IMR-90 (cell line): ENCODE measurements at regions not wholly inside any gene's neighbourhood (a gene's known extent, or its start where the extent isn't known, plus 50 kb on each side); places are given as distances from the start of the nearest gene placed in this dataset.
A peak's percentile ranks its signal among the peaks of the same experiment; 100 is the strongest.

Source experiments
- ATAC-seq: fragments of 200-7000 bp; cut with Tn5 transposase; 2 replicates; pipeline ENCODE4 v1.9.1; 2020; ENCODE audit warnings: low read depth, mild to moderate bottlenecking, moderate library complexity
- BruUV-seq: library from RNA; stranded (reverse); fragments of 400-500 nt; replicated peaks from 2 replicates; lab custom pipeline; 2021; lab: Mats Ljungman, UMichigan
- CTCF ChIA-PET: fragments of 300-600 bp; formaldehyde crosslinking; extraction: SDS; loops from one replicate; lab custom pipeline; 2021; ENCODE audit warnings: antibody characterized with exemption; lab: Yijun Ruan, JAX
- POLR2A ChIA-PET: fragments of 300-600 bp; sonication (Branson Sonifier 250); formaldehyde crosslinking; loops from one replicate; lab custom pipeline; 2022; ENCODE audit warnings: antibody characterized with exemption; ENCODE audit not compliant: unreplicated experiment; lab: Charles Lee
- DNase-seq: peaks from one replicate; pipeline ENCODE4 v3.0.0; 2013
- H2AFZ ChIP-seq: replicated peaks from 2 replicates; pipeline ENCODE3; 2013; ENCODE audit warnings: low read length, mild to moderate bottlenecking; ENCODE audit not compliant: poor library complexity
- H2AK5ac ChIP-seq: 2 replicates; pipeline ENCODE4 v1.6.1; 2013; ENCODE audit warnings: low read depth, low read length, inconsistent platforms
- H2AK9ac ChIP-seq: replicated peaks from 2 replicates; pipeline ENCODE3; 2013; ENCODE audit warnings: mild to moderate bottlenecking, low read depth, low read length, moderate library complexity; ENCODE audit not compliant: poor library complexity
- H2BK120ac ChIP-seq: 2 replicates; pipeline ENCODE4 v1.6.1; 2013; ENCODE audit warnings: low read depth, low read length, inconsistent platforms
- H2BK15ac ChIP-seq: 3 replicates; pipeline ENCODE4 v1.6.1; 2013; ENCODE audit warnings: low read depth, low read length, inconsistent platforms
- H2BK20ac ChIP-seq: 2 replicates; pipeline ENCODE4 v1.6.1; 2013; ENCODE audit warnings: low read depth, mild to moderate bottlenecking, inconsistent platforms, low read length, moderate library complexity
- H2BK5ac ChIP-seq: 2 replicates; pipeline ENCODE4 v1.6.1; 2013; ENCODE audit warnings: mild to moderate bottlenecking, low read depth, low read length, inconsistent platforms; ENCODE audit not compliant: poor library complexity, severe bottlenecking
- H3K14ac ChIP-seq: replicated peaks from 2 replicates; pipeline ENCODE4 v1.6.1; 2013; ENCODE audit warnings: low read depth, low read length, inconsistent platforms
- H3K18ac ChIP-seq: 2 replicates; pipeline ENCODE4 v1.6.1; 2013; ENCODE audit warnings: low read depth, low read length, control low read depth
- H3K23ac ChIP-seq: 2 replicates; pipeline ENCODE4 v1.6.1; 2013; ENCODE audit warnings: low read depth, low read length, inconsistent platforms
- H3K27ac ChIP-seq: 2 replicates; pipeline ENCODE4 v1.5.1; 2013; ENCODE audit warnings: mild to moderate bottlenecking, control low read depth, low read length; ENCODE audit not compliant: insufficient read depth
- H3K27me3 ChIP-seq: 2 replicates; pipeline ENCODE4 v1.6.1; 2013; ENCODE audit warnings: low read length; ENCODE audit not compliant: control insufficient read depth, insufficient read depth
- H3K36me3 ChIP-seq: 2 replicates; pipeline ENCODE4 v1.6.1; 2013; ENCODE audit warnings: low read length, mixed read lengths; ENCODE audit not compliant: control insufficient read depth, insufficient read depth
- H3K4ac ChIP-seq: 2 replicates; pipeline ENCODE4 v1.6.1; 2013; ENCODE audit warnings: low read depth, low read length, inconsistent platforms
- H3K4me1 ChIP-seq: 2 replicates; pipeline ENCODE4 v1.6.1; 2013; ENCODE audit warnings: low read length, mixed read lengths; ENCODE audit not compliant: control insufficient read depth, insufficient read depth
- H3K4me2 ChIP-seq: 2 replicates; pipeline ENCODE4 v1.6.1; 2013; ENCODE audit warnings: low read depth, mild to moderate bottlenecking, control low read depth, low read length, moderate library complexity
- H3K4me3 ChIP-seq: 2 replicates; pipeline ENCODE4 v1.5.1; 2013; ENCODE audit warnings: low read depth, mild to moderate bottlenecking, control low read depth, low read length, moderate library complexity; ENCODE audit not compliant: insufficient read depth
- H3K56ac ChIP-seq: 2 replicates; pipeline ENCODE4 v1.6.1; 2013; ENCODE audit warnings: low read length, inconsistent platforms; ENCODE audit not compliant: insufficient read depth; ENCODE audit errors: extremely low read depth
- H3K79me1 ChIP-seq, 2 experiments: 2 replicates each; pipeline ENCODE4 v1.6.1; 2013; ENCODE audit warnings: low read length in 2 of 2, inconsistent platforms in 1 of 2, low read depth in 1 of 2
- H3K9ac ChIP-seq: 2 replicates; pipeline ENCODE4 v1.6.1; 2013; ENCODE audit warnings: low read depth, low read length, control low read depth
- H3K9me1 ChIP-seq: 2 replicates; pipeline ENCODE4 v1.6.1; 2013; ENCODE audit warnings: low read length, inconsistent platforms; ENCODE audit not compliant: insufficient read depth
- H3K9me3 ChIP-seq: 2 replicates; pipeline ENCODE4 v1.6.1; 2013; ENCODE audit warnings: low read length; ENCODE audit not compliant: control insufficient read depth, insufficient read depth
- H4K20me1 ChIP-seq: 2 replicates; pipeline ENCODE4 v1.6.1; 2013; ENCODE audit warnings: low read length, inconsistent platforms; ENCODE audit not compliant: insufficient read depth
- H4K5ac ChIP-seq: 2 replicates; pipeline ENCODE4 v1.6.1; 2013; ENCODE audit warnings: mild to moderate bottlenecking, low read depth, low read length, control low read depth
- H4K8ac ChIP-seq, 2 experiments: 2 replicates each; pipeline ENCODE4 v1.6.1; 2013; ENCODE audit warnings: low read depth in 2 of 2, low read length in 2 of 2, control low read depth in 1 of 2, inconsistent platforms in 1 of 2
- H4K91ac ChIP-seq: 2 replicates; pipeline ENCODE4 v1.6.1; 2013; ENCODE audit warnings: low read depth, low read length, inconsistent platforms; ENCODE audit not compliant: insufficient read depth
- BHLHE40 ChIP-seq: fragments of 150-350 bp; IDR thresholded peaks from 2 replicates; pipeline ENCODE4 v1.6.1; 2016; ENCODE audit warnings: mild to moderate bottlenecking, low read depth, low read length
- CEBPB ChIP-seq: IDR thresholded peaks from 2 replicates; pipeline ENCODE4 v1.6.1; 2012; ENCODE audit warnings: low read depth, low read length, improper control_type of control experiment
- CTCF ChIP-seq: conservative IDR thresholded peaks from 2 replicates; pipeline ENCODE4 v1.5.1; 2012; ENCODE audit warnings: mild to moderate bottlenecking, low read depth, low read length, improper control_type of control experiment
- ELK1 ChIP-seq: fragments of 150-350 bp; IDR thresholded peaks from 2 replicates; pipeline ENCODE4 v1.6.1; 2016; ENCODE audit warnings: low read depth, mild to moderate bottlenecking, low read length, moderate library complexity, borderline replicate concordance
- FOS ChIP-seq: fragments of 150-350 bp; IDR thresholded peaks from 2 replicates; pipeline ENCODE4 v1.6.1; 2016; ENCODE audit warnings: low read depth, low read length
- MAFK ChIP-seq: IDR thresholded peaks from 2 replicates; pipeline ENCODE4 v1.6.1; 2012; ENCODE audit warnings: low read depth, low read length, improper control_type of control experiment
- MAZ ChIP-seq: IDR thresholded peaks from 2 replicates; pipeline ENCODE4 v1.6.1; 2012; ENCODE audit warnings: low read depth, mild to moderate bottlenecking, low read length, improper control_type of control experiment, moderate library complexity, borderline replicate concordance
- MXI1 ChIP-seq: IDR thresholded peaks from 2 replicates; pipeline ENCODE4 v1.6.1; 2012; ENCODE audit warnings: low read depth, mild to moderate bottlenecking, low read length, moderate library complexity, borderline replicate concordance
- NFE2L2 ChIP-seq: fragments of 150-350 bp; IDR thresholded peaks from 2 replicates; pipeline ENCODE4 v1.6.1; 2016; ENCODE audit warnings: low read depth, mild to moderate bottlenecking, low read length
- POLR2A ChIP-seq: IDR thresholded peaks from 2 replicates; pipeline ENCODE4 v1.6.1; 2012; ENCODE audit warnings: mild to moderate bottlenecking, low read depth, low read length
- RAD21 ChIP-seq: IDR thresholded peaks from 2 replicates; pipeline ENCODE4 v1.6.1; 2012; ENCODE audit warnings: low read length, improper control_type of control experiment
- RCOR1 ChIP-seq: IDR thresholded peaks from 2 replicates; pipeline ENCODE4 v1.6.1; 2012; ENCODE audit warnings: mild to moderate bottlenecking, low read length, improper control_type of control experiment; ENCODE audit not compliant: insufficient replicate concordance
- RFX5 ChIP-seq: IDR thresholded peaks from 2 replicates; pipeline ENCODE4 v1.8.0; 2012; ENCODE audit warnings: low read depth, mild to moderate bottlenecking, low read length, moderate library complexity
- SMC3 ChIP-seq: fragments of 150-350 bp; IDR thresholded peaks from 2 replicates; pipeline ENCODE4 v1.6.1; 2016; ENCODE audit warnings: low read depth, mild to moderate bottlenecking, antibody characterized with exemption, low read length, moderate library complexity
- WGBS, 2 experiments: methylation state at CpG; one replicate each; pipeline versions ENCODE4 v1.1.5 to v1.1.7; 2013; ENCODE audit warnings: missing lambda C conversion rate in 2 of 2; ENCODE audit not compliant: insufficient read length in 1 of 2; ENCODE audit errors: extremely low coverage in 2 of 2; 5-methylcytosine and 5-hydroxymethylcytosine counted together
- dilution Hi-C: fragments of 300-500 bp; cut with HindIII; formaldehyde crosslinking; loops from one replicate; pipeline ENCODE4 v1.14.3; 2018; ENCODE audit warnings: low sequenced_read_pairs; ENCODE audit not compliant: unreplicated experiment
- in situ Hi-C: fragments of 300-500 bp; cut with MboI; formaldehyde crosslinking; loops from 3 replicates; pipeline ENCODE4 v1.14.3; 2019; ENCODE audit warnings: low sequenced_read_pairs, inconsistent platforms, mixed read lengths
- intact Hi-C: fragments of 100-400 bp; cut with micrococcal nuclease; formaldehyde crosslinking; loops from 2 replicates; pipeline ENCODE4 v1.10.0; 2022
- TF ChIP-seq, protein P1 (sequence below): fragments of 150-350 bp; IDR thresholded peaks from 2 replicates; pipeline ENCODE4 v1.6.1; 2017; ENCODE audit warnings: mild to moderate bottlenecking, antibody characterized with exemption, low read length, low read depth

GRCh38 chrX:137427426-137427778, 138.5 kb upstream of the ZIC3 start:
- no peak overlapping the region; the same call in 1 of the 2 replicates for H3K4me3 ChIP-seq
- H2BK20ac ChIP-seq, result no peak overlapping the region
- H2BK5ac ChIP-seq, result no peak overlapping the region
- H3K18ac ChIP-seq, result no peak overlapping the region
- ATAC-seq (no peak), DNase-seq (no peak)
- no peak overlapping the region for H3K9ac ChIP-seq
- peak overlapping the region; percentile 61; the same call in 1 of the 2 replicates for H3K4me2 ChIP-seq
- 69% methylated on average over 3 of the region's 20 CpGs; no CpG with 5 or more reads in 1 of the 2 experiments for WGBS, 2 experiments
- no peak overlapping the region for H4K5ac ChIP-seq
- H2BK120ac ChIP-seq, result no peak overlapping the region
- no peaks in the 10 kb centered on the region for H4K20me1 ChIP-seq
- H3K79me1 ChIP-seq, result no peaks in the 10 kb centered on the region
- no peaks in the 10 kb centered on the region for H3K36me3 ChIP-seq
- peaks cover 8% of the 10 kb centered on the region; the same call in 1 of the 2 replicates for H3K9me3 ChIP-seq
- dilution Hi-C loops (no loop called here), intact Hi-C loops (no loop called here), in situ Hi-C loops (no loop called here)
- H2AFZ ChIP-seq, result no peak overlapping the region
- H2AK5ac ChIP-seq, result no peak overlapping the region
- H3K23ac ChIP-seq, result no peak overlapping the region
- BruUV-seq, result no TSS peak
- TF ChIP-seq, protein P1, sequence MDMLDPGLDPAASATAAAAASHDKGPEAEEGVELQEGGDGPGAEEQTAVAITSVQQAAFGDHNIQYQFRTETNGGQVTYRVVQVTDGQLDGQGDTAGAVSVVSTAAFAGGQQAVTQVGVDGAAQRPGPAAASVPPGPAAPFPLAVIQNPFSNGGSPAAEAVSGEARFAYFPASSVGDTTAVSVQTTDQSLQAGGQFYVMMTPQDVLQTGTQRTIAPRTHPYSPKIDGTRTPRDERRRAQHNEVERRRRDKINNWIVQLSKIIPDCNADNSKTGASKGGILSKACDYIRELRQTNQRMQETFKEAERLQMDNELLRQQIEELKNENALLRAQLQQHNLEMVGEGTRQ, result no peak
- TF ChIP-seq CTCF (no peak), MAFK (no peak), MXI1 (no peak), RCOR1 (no peak), RAD21 (no peak), RFX5 (no peak), MAZ (no peak), NFE2L2 (no peak), ELK1 (no peak), POLR2A (no peak), FOS (no peak), CEBPB (no peak), SMC3 (no peak), BHLHE40 (no peak)
- no peak overlapping the region for H4K91ac ChIP-seq
- peaks cover 17% of the 10 kb centered on the region for H3K27me3 ChIP-seq
- no peaks in the 10 kb centered on the region for H3K9me1 ChIP-seq
- no peak overlapping the region for H4K8ac ChIP-seq
- no peak overlapping the region for H2AK9ac ChIP-seq
- no peak overlapping the region for H3K56ac ChIP-seq
- H2BK15ac ChIP-seq, result no peak overlapping the region
- POLR2A ChIA-PET, result no interaction called here
- no peaks in the 10 kb centered on the region for H3K4me1 ChIP-seq
- no peak overlapping the region for H3K14ac ChIP-seq
- H3K27ac ChIP-seq, result no peak overlapping the region
- H3K4ac ChIP-seq, result no peak overlapping the region
- CTCF ChIA-PET, result no interaction called here
